Astrocyte (in vitro differentiated cells and primary cell): ENCODE measurements at regions not wholly inside any gene's neighbourhood (a gene's known extent, or its start where the extent isn't known, plus 50 kb on each side); places are given as distances from the start of the nearest gene placed in this dataset.

Source experiments
- CTCF ChIP-seq: IDR thresholded peaks from 2 replicates; pipeline ENCODE4 v1.5.1; 2011; ENCODE audit warnings: low read depth, mild to moderate bottlenecking, inconsistent platforms, low read length, moderate library complexity; ENCODE audit not compliant: insufficient read depth
- EZH2 ChIP-seq: IDR thresholded peaks from 2 replicates; pipeline ENCODE4 v1.6.1; 2012; ENCODE audit warnings: mild to moderate bottlenecking, low read length, inconsistent platforms; ENCODE audit not compliant: insufficient read depth

GRCh38 chr7:142460402-142461117, 202.7 kb upstream of the PRSS58 start:
- TF ChIP-seq CTCF (no peak), EZH2 (no peak)
